ENCODE measurements at regions not wholly inside any gene's neighbourhood (a gene's known extent, or its start where the extent isn't known, plus 50 kb on each side); places are given as distances from the start of the nearest gene placed in this dataset.
"Not testable (repeated sequence)": the region's sequence is repeated elsewhere in the genome, so short reads cannot be mapped to it uniquely, and the experiment has no call there.

GRCh38 chr10:23643111-23643780 lies 204.4 kb downstream of the OTUD1 start:
- no peak for DNase-seq (ENCODE audit: low read depth in 4 of 4, low spot score in 2 of 4)

GRCh38 chr10:23648618-23649017 lies 209.7 kb downstream of the OTUD1 start:
- no peak for DNase-seq (ENCODE audit: low read depth in 4 of 4, low spot score in 2 of 4)

GRCh38 chr10:23656735-23657134 lies 217.9 kb downstream of the OTUD1 start:
- peak in 1 of 4 donors; percentile 2 for DNase-seq (ENCODE audit: low read depth in 4 of 4, low spot score in 2 of 4)

GRCh38 chr10:23657677-23658076 lies 218.8 kb downstream of the OTUD1 start:
- DNase-seq (ENCODE audit: low read depth in 4 of 4, low spot score in 2 of 4): no peak

- DNase-seq (ENCODE audit: low read depth in 4 of 4, low spot score in 2 of 4): not testable (repeated sequence)
These were observed 233.0 kb downstream of the OTUD1 start for GRCh38 chr10:23671866-23672265.

GRCh38 chr10:23675585-23675984 lies 236.7 kb downstream of the OTUD1 start:
- no peak for DNase-seq (ENCODE audit: low read depth in 4 of 4, low spot score in 2 of 4)

GRCh38 chr10:23676296-23676695 lies 237.4 kb downstream of the OTUD1 start:
- DNase-seq (ENCODE audit: low read depth in 4 of 4, low spot score in 2 of 4): no peak

GRCh38 chr10:23686722-23687121 lies 247.8 kb downstream of the OTUD1 start:
- no peak for DNase-seq (ENCODE audit: low read depth in 4 of 4, low spot score in 2 of 4)

GRCh38 chr10:23692736-23693135 lies 253.9 kb downstream of the OTUD1 start:
- no peak for DNase-seq (ENCODE audit: low read depth in 4 of 4, low spot score in 2 of 4)

GRCh38 chr10:23693501-23693901 lies 254.6 kb downstream of the OTUD1 start:
- DNase-seq (ENCODE audit: low read depth in 4 of 4, low spot score in 2 of 4): no peak

- no peak for DNase-seq (ENCODE audit: low read depth in 4 of 4, low spot score in 2 of 4)
These were observed 255.1 kb downstream of the OTUD1 start for GRCh38 chr10:23693925-23694324.

- peak; percentile 60 to 82 (median 74) for DNase-seq (ENCODE audit: low read depth in 4 of 4, low spot score in 2 of 4)
These were observed 255.6 kb downstream of the OTUD1 start for GRCh38 chr10:23694446-23694920.

- DNase-seq (ENCODE audit: low read depth in 4 of 4, low spot score in 2 of 4): peak in 1 of 4 donors; percentile 48
These were observed 256.3 kb downstream of the OTUD1 start for GRCh38 chr10:23694921-23695824.

- DNase-seq (ENCODE audit: low read depth in 4 of 4, low spot score in 2 of 4): no peak
These were observed 257.0 kb downstream of the OTUD1 start for GRCh38 chr10:23695825-23696420.

- DNase-seq (ENCODE audit: low read depth in 4 of 4, low spot score in 2 of 4): no peak
These were observed 257.6 kb downstream of the OTUD1 start for GRCh38 chr10:23696476-23696875.

- peak in 1 of 4 donors; percentile 68 for DNase-seq (ENCODE audit: low read depth in 4 of 4, low spot score in 2 of 4)
These were observed 264.1 kb downstream of the OTUD1 start for GRCh38 chr10:23702977-23703414.

GRCh38 chr10:23715363-23715762 lies 276.5 kb downstream of the OTUD1 start:
- DNase-seq (ENCODE audit: low read depth in 4 of 4, low spot score in 2 of 4): no peak

- no peak for DNase-seq (ENCODE audit: low read depth in 4 of 4, low spot score in 2 of 4)
These were observed 279.0 kb downstream of the OTUD1 start for GRCh38 chr10:23717913-23718312.

- no peak for DNase-seq (ENCODE audit: low read depth in 4 of 4, low spot score in 2 of 4)
These were observed 280.1 kb downstream of the OTUD1 start for GRCh38 chr10:23718946-23719345.

- DNase-seq (ENCODE audit: low read depth in 4 of 4, low spot score in 2 of 4): no peak
These were observed 284.9 kb downstream of the OTUD1 start for GRCh38 chr10:23723796-23724195.

- no peak for DNase-seq (ENCODE audit: low read depth in 4 of 4, low spot score in 2 of 4)
These were observed 286.7 kb downstream of the OTUD1 start for GRCh38 chr10:23725548-23725947.

Data from left renal cortex interstitium (tissue), 4 donors.